ENCODE measurements at regions not wholly inside any gene's neighbourhood (a gene's known extent, or its start where the extent isn't known, plus 50 kb on each side); places are given as distances from the start of the nearest gene placed in this dataset.

- Histone ChIP-seq H3K4me1 (ENCODE audit: control insufficient read depth in 1 of 2, insufficient read depth in 2 of 2, low read length in 2 of 2) (no peaks in the 10 kb centered on the region), H3K79me1 (ENCODE audit: low read length) (no peaks in the 10 kb centered on the region), H3K9me3 (ENCODE audit: insufficient read depth, low read depth, low read length) (peaks cover 6% of the 10 kb centered on the region), H4K12ac (ENCODE audit: low read depth, low read length) (no peak overlapping the region), H3K27ac (ENCODE audit: low read depth, low read length) (no peak overlapping the region), H2BK5ac (ENCODE audit: low read depth, low read length, poor library complexity) (no peak overlapping the region), H2BK12ac (ENCODE audit: low read length) (no peak overlapping the region), H3K23ac (ENCODE audit: low read length) (no peak overlapping the region), H2AK5ac (ENCODE audit: low read length) (no peak overlapping the region), H2BK120ac (ENCODE audit: insufficient read depth, low read length, poor library complexity) (no peak overlapping the region), H3K36me3 (ENCODE audit: control insufficient read depth in 1 of 2, insufficient read depth in 2 of 2, low read length in 2 of 2) (no peaks in the 10 kb centered on the region), H3K4ac (ENCODE audit: low read depth, low read length) (no peak overlapping the region), H3K27me3 (ENCODE audit: insufficient read depth, low read length) (no peaks in the 10 kb centered on the region), H4K8ac (ENCODE audit: low read depth, low read length) (no peak overlapping the region), H4K91ac (ENCODE audit: low read depth, low read length) (no peak overlapping the region), H3K9ac (ENCODE audit: low read length) (no peak overlapping the region), H3K79me2 (ENCODE audit: control insufficient read depth, insufficient read depth, low read length, poor library complexity) (no peaks in the 10 kb centered on the region), H3K18ac (ENCODE audit: low read length) (no peak overlapping the region), H2AFZ (ENCODE audit: insufficient read depth, low read length, poor library complexity) (no peak overlapping the region), H3K4me3 (ENCODE audit: low read depth, low read length) (no peak overlapping the region), H3K4me2 (ENCODE audit: low read length) (no peak overlapping the region), H3K14ac (ENCODE audit: low read length) (no peak overlapping the region)
- no peak for DNase-seq
These were observed 608.1 kb upstream of the UBE2E2 start for GRCh38 chr3:22594990-22595389.

GRCh38 chr3:22606461-22606860 is 596.7 kb upstream of the UBE2E2 start:
- Histone ChIP-seq H2AK5ac (ENCODE audit: low read length) (no peak overlapping the region), H2BK5ac (ENCODE audit: low read depth, low read length, poor library complexity) (no peak overlapping the region), H2BK120ac (ENCODE audit: insufficient read depth, low read length, poor library complexity) (no peak overlapping the region), H3K14ac (ENCODE audit: low read length) (no peak overlapping the region), H2BK12ac (ENCODE audit: low read length) (no peak overlapping the region), H3K36me3 (ENCODE audit: control insufficient read depth in 1 of 2, insufficient read depth in 2 of 2, low read length in 2 of 2) (no peaks in the 10 kb centered on the region), H3K18ac (ENCODE audit: low read length) (no peak overlapping the region), H3K9me3 (ENCODE audit: insufficient read depth, low read depth, low read length) (no peaks in the 10 kb centered on the region), H3K23ac (ENCODE audit: low read length) (no peak overlapping the region), H3K27ac (ENCODE audit: low read depth, low read length) (no peak overlapping the region), H4K12ac (ENCODE audit: low read depth, low read length) (no peak overlapping the region), H3K79me1 (ENCODE audit: low read length) (no peaks in the 10 kb centered on the region), H3K9ac (ENCODE audit: low read length) (no peak overlapping the region), H2AFZ (ENCODE audit: insufficient read depth, low read length, poor library complexity) (no peak overlapping the region), H3K27me3 (ENCODE audit: insufficient read depth, low read length) (no peaks in the 10 kb centered on the region), H3K4ac (ENCODE audit: low read depth, low read length) (no peak overlapping the region), H4K91ac (ENCODE audit: low read depth, low read length) (no peak overlapping the region), H3K79me2 (ENCODE audit: control insufficient read depth, insufficient read depth, low read length, poor library complexity) (no peaks in the 10 kb centered on the region), H4K8ac (ENCODE audit: low read depth, low read length) (no peak overlapping the region), H3K4me1 (ENCODE audit: control insufficient read depth in 1 of 2, insufficient read depth in 2 of 2, low read length in 2 of 2) (no peaks in the 10 kb centered on the region), H3K4me2 (ENCODE audit: low read length) (no peak overlapping the region), H3K4me3 (ENCODE audit: low read depth, low read length) (no peak overlapping the region)
- WGBS (ENCODE audit: extremely low coverage, insufficient coverage, insufficient read length) = no CpG with 5 or more reads among the region's 5 CpGs
- DNase-seq = no peak

GRCh38 chr3:22606938-22607337 is 596.2 kb upstream of the UBE2E2 start:
- Histone ChIP-seq H3K14ac (ENCODE audit: low read length) (no peak overlapping the region), H3K79me1 (ENCODE audit: low read length) (no peaks in the 10 kb centered on the region), H2AK5ac (ENCODE audit: low read length) (no peak overlapping the region), H4K12ac (ENCODE audit: low read depth, low read length) (no peak overlapping the region), H3K9ac (ENCODE audit: low read length) (no peak overlapping the region), H2BK5ac (ENCODE audit: low read depth, low read length, poor library complexity) (no peak overlapping the region), H3K23ac (ENCODE audit: low read length) (no peak overlapping the region), H3K4me2 (ENCODE audit: low read length) (no peak overlapping the region), H2BK12ac (ENCODE audit: low read length) (no peak overlapping the region), H3K27me3 (ENCODE audit: insufficient read depth, low read length) (no peaks in the 10 kb centered on the region), H4K8ac (ENCODE audit: low read depth, low read length) (no peak overlapping the region), H3K4ac (ENCODE audit: low read depth, low read length) (no peak overlapping the region), H3K79me2 (ENCODE audit: control insufficient read depth, insufficient read depth, low read length, poor library complexity) (no peaks in the 10 kb centered on the region), H3K18ac (ENCODE audit: low read length) (no peak overlapping the region), H2AFZ (ENCODE audit: insufficient read depth, low read length, poor library complexity) (no peak overlapping the region), H2BK120ac (ENCODE audit: insufficient read depth, low read length, poor library complexity) (no peak overlapping the region), H3K27ac (ENCODE audit: low read depth, low read length) (no peak overlapping the region), H4K91ac (ENCODE audit: low read depth, low read length) (no peak overlapping the region), H3K4me3 (ENCODE audit: low read depth, low read length) (no peak overlapping the region), H3K9me3 (ENCODE audit: insufficient read depth, low read depth, low read length) (no peaks in the 10 kb centered on the region), H3K4me1 (ENCODE audit: control insufficient read depth in 1 of 2, insufficient read depth in 2 of 2, low read length in 2 of 2) (no peaks in the 10 kb centered on the region), H3K36me3 (ENCODE audit: control insufficient read depth in 1 of 2, insufficient read depth in 2 of 2, low read length in 2 of 2) (no peaks in the 10 kb centered on the region)
- DNase-seq = no peak
- WGBS (ENCODE audit: extremely low coverage, insufficient coverage, insufficient read length) = no CpG with 5 or more reads among the region's 3 CpGs

- Histone ChIP-seq H2BK5ac (ENCODE audit: low read depth, low read length, poor library complexity) (no peak overlapping the region), H3K27ac (ENCODE audit: low read depth, low read length) (no peak overlapping the region), H3K4me2 (ENCODE audit: low read length) (no peak overlapping the region), H3K4me3 (ENCODE audit: low read depth, low read length) (no peak overlapping the region), H3K4ac (ENCODE audit: low read depth, low read length) (no peak overlapping the region), H4K8ac (ENCODE audit: low read depth, low read length) (no peak overlapping the region), H3K23ac (ENCODE audit: low read length) (no peak overlapping the region), H4K91ac (ENCODE audit: low read depth, low read length) (no peak overlapping the region), H3K36me3 (ENCODE audit: control insufficient read depth in 1 of 2, insufficient read depth in 2 of 2, low read length in 2 of 2) (no peaks in the 10 kb centered on the region), H3K9me3 (ENCODE audit: insufficient read depth, low read depth, low read length) (no peaks in the 10 kb centered on the region), H2AFZ (ENCODE audit: insufficient read depth, low read length, poor library complexity) (no peak overlapping the region), H3K27me3 (ENCODE audit: insufficient read depth, low read length) (no peaks in the 10 kb centered on the region), H3K79me2 (ENCODE audit: control insufficient read depth, insufficient read depth, low read length, poor library complexity) (no peaks in the 10 kb centered on the region), H3K79me1 (ENCODE audit: low read length) (no peaks in the 10 kb centered on the region), H4K12ac (ENCODE audit: low read depth, low read length) (no peak overlapping the region), H2BK120ac (ENCODE audit: insufficient read depth, low read length, poor library complexity) (no peak overlapping the region), H3K4me1 (ENCODE audit: control insufficient read depth in 1 of 2, insufficient read depth in 2 of 2, low read length in 2 of 2) (no peaks in the 10 kb centered on the region), H3K18ac (ENCODE audit: low read length) (no peak overlapping the region), H2BK12ac (ENCODE audit: low read length) (no peak overlapping the region), H2AK5ac (ENCODE audit: low read length) (no peak overlapping the region), H3K14ac (ENCODE audit: low read length) (no peak overlapping the region), H3K9ac (ENCODE audit: low read length) (no peak overlapping the region)
- DNase-seq = no peak
- WGBS (ENCODE audit: extremely low coverage, insufficient coverage, insufficient read length) = no CpG with 5 or more reads among the region's 4 CpGs
These were observed 595.0 kb upstream of the UBE2E2 start for GRCh38 chr3:22608093-22608492.

- no peak overlapping the region for H3K23ac ChIP-seq (ENCODE audit: low read length)
- no CpG with 5 or more reads among the region's 2 CpGs for WGBS (ENCODE audit: extremely low coverage, insufficient coverage, insufficient read length)
These were observed 594.4 kb upstream of the UBE2E2 start for GRCh38 chr3:22608721-22609120.

More at GRCh38 chr3:22608721-22609120, 594.4 kb upstream of the UBE2E2 start:
- Histone ChIP-seq H3K4me2 (ENCODE audit: low read length) (no peak overlapping the region), H3K18ac (ENCODE audit: low read length) (no peak overlapping the region), H4K8ac (ENCODE audit: low read depth, low read length) (no peak overlapping the region), H3K79me2 (ENCODE audit: control insufficient read depth, insufficient read depth, low read length, poor library complexity) (no peaks in the 10 kb centered on the region), H3K4me3 (ENCODE audit: low read depth, low read length) (no peak overlapping the region), H3K36me3 (ENCODE audit: control insufficient read depth in 1 of 2, insufficient read depth in 2 of 2, low read length in 2 of 2) (no peaks in the 10 kb centered on the region), H4K91ac (ENCODE audit: low read depth, low read length) (no peak overlapping the region), H3K4me1 (ENCODE audit: control insufficient read depth in 1 of 2, insufficient read depth in 2 of 2, low read length in 2 of 2) (no peaks in the 10 kb centered on the region), H3K9me3 (ENCODE audit: insufficient read depth, low read depth, low read length) (no peaks in the 10 kb centered on the region), H3K14ac (ENCODE audit: low read length) (no peak overlapping the region), H3K79me1 (ENCODE audit: low read length) (no peaks in the 10 kb centered on the region), H4K12ac (ENCODE audit: low read depth, low read length) (no peak overlapping the region), H2BK5ac (ENCODE audit: low read depth, low read length, poor library complexity) (no peak overlapping the region), H3K4ac (ENCODE audit: low read depth, low read length) (no peak overlapping the region), H3K27me3 (ENCODE audit: insufficient read depth, low read length) (no peaks in the 10 kb centered on the region), H2AFZ (ENCODE audit: insufficient read depth, low read length, poor library complexity) (no peak overlapping the region), H2BK120ac (ENCODE audit: insufficient read depth, low read length, poor library complexity) (no peak overlapping the region), H3K9ac (ENCODE audit: low read length) (no peak overlapping the region), H2BK12ac (ENCODE audit: low read length) (no peak overlapping the region), H2AK5ac (ENCODE audit: low read length) (no peak overlapping the region), H3K27ac (ENCODE audit: low read depth, low read length) (no peak overlapping the region)
- DNase-seq = no peak
